Thyroid gland (tissue), 4 donors: ENCODE measurements at regions not wholly inside any gene's neighbourhood (a gene's known extent, or its start where the extent isn't known, plus 50 kb on each side); places are given as distances from the start of the nearest gene placed in this dataset.

Experiments used
- DNase-seq, 2 donors: peaks; one replicate each; pipeline ENCODE4 v3.0.0-alpha.2; 2019
- H3K27ac ChIP-seq, 3 donors: fragments of 200-600 bp; sonication (generic); 1 replicate in 2 of 3; 2 replicates in 1 of 3; pipeline ENCODE4 v1.5.1; 2016 to 2019; ENCODE audit warnings: mild to moderate bottlenecking in 1 of 3, moderate library complexity in 1 of 3
- H3K27me3 ChIP-seq: fragments of 200-600 bp; sonication (generic); one replicate; pipeline ENCODE4 v1.5.1; 2019
- H3K36me3 ChIP-seq, 2 donors: fragments of 200-600 bp; sonication (generic); one replicate each; pipeline ENCODE4 v1.5.1; 2016 to 2019
- H3K4me1 ChIP-seq, 2 donors: fragments of 200-600 bp; sonication (generic); one replicate each; pipeline ENCODE4 v1.5.1; 2017 to 2019
- H3K4me3 ChIP-seq, 3 donors: fragments of 200-600 bp; sonication (generic); replicated peaks in 1 of 3; 1 replicate in 2 of 3; 2 replicates in 1 of 3; pipeline ENCODE4 v1.5.1; 2016; ENCODE audit warnings: mild to moderate bottlenecking in 1 of 3
- H3K9me3 ChIP-seq: fragments of 200-600 bp; sonication (generic); one replicate; pipeline ENCODE4 v1.5.1; 2017
- CTCF ChIP-seq, 6 experiments: fragments of 200-600 bp in 3 of 6; fragments of 450-650 bp in 3 of 6; sonication (generic) in 3 of 6; IDR thresholded peaks; one replicate each; pipeline ENCODE4 v1.5.1; 2016 to 2019; ENCODE audit warnings: antibody characterized with exemption in 6 of 6, mild to moderate bottlenecking in 2 of 6, inconsistent platforms in 1 of 6, moderate library complexity in 1 of 6
- POLR2A ChIP-seq, 2 donors: fragments of 450-650 bp; IDR thresholded peaks; one replicate each; pipeline ENCODE4 v1.6.1; 2017; ENCODE audit warnings: antibody characterized with exemption in 2 of 2, mild to moderate bottlenecking in 2 of 2, moderate library complexity in 1 of 2
- WGBS, 2 donors: methylation state at CpG; one replicate each; pipeline ENCODE4 v1.1.5; 2017; 5-methylcytosine and 5-hydroxymethylcytosine counted together
- intact Hi-C: fragments of 100-400 bp; cut with DNase I; formaldehyde crosslinking; loops from one replicate; pipeline ENCODE4 v1.15.1; 2023

- Histone ChIP-seq H3K27me3 (no peaks in the 10 kb centered on the region), H3K9me3 (no peaks in the 10 kb centered on the region), H3K27ac (no peak overlapping the region), H3K4me1 (no peaks in the 10 kb centered on the region), H3K4me3 (no peak overlapping the region), H3K36me3 (no peaks in the 10 kb centered on the region)
- TF ChIP-seq POLR2A (IDR thresholded peaks at IDR 0.05) (no peak), CTCF (IDR thresholded peaks at IDR 0.05) (no peak)
- intact Hi-C loops, result no loop called here
- no peak for DNase-seq
- WGBS, 2 donors, result 75 to 82% methylated on average over 1 of the region's 1 CpG
Observed at GRCh38 chr1:72780212-72780611, 497.9 kb upstream of the NEGR1 start.

DNA sequence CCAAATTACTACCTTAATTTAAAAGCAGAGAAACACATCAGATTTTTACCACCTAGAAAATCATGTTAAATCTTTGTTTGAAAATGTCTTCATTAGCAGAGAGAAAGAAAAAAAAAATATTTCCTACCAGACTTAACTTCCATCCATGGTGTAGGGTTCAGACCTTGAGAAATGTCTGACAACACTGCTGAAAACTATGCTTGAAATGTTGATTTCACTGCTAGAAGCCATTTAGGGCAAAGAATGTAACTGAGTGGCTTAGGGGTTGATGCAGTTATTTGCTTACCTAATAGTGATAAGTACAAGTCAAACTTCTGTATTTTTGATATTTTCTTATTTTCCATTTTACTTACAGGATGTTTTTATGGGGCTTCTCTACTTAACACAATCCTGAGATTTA, 495.6 kb upstream of the NEGR1 start:
- H3K27me3 ChIP-seq, result no peaks in the 10 kb centered on the region
- TF ChIP-seq CTCF (IDR thresholded peaks at IDR 0.05) (no peak), POLR2A (IDR thresholded peaks at IDR 0.05) (no peak)
- no peaks in the 10 kb centered on the region for H3K36me3 ChIP-seq
- DNase-seq, result no peak
- no peak overlapping the region for H3K27ac ChIP-seq
- intact Hi-C loops, result no loop called here
- no peak overlapping the region for H3K4me3 ChIP-seq
- no peaks in the 10 kb centered on the region for H3K4me1 ChIP-seq
- H3K9me3 ChIP-seq, result no peaks in the 10 kb centered on the region

GRCh38 chr1:72763481-72763880, 481.1 kb upstream of the NEGR1 start:
- Histone ChIP-seq H3K36me3 (no peaks in the 10 kb centered on the region), H3K9me3 (no peaks in the 10 kb centered on the region), H3K4me3 (no peak overlapping the region), H3K27ac (no peak overlapping the region), H3K27me3 (no peaks in the 10 kb centered on the region), H3K4me1 (no peaks in the 10 kb centered on the region)
- WGBS, 2 donors, result 75 to 86% methylated on average over 2 of the region's 2 CpGs
- no peak for DNase-seq
- intact Hi-C loops, result no loop called here
- TF ChIP-seq CTCF (IDR thresholded peaks at IDR 0.05) (no peak), POLR2A (IDR thresholded peaks at IDR 0.05) (no peak)

DNA sequence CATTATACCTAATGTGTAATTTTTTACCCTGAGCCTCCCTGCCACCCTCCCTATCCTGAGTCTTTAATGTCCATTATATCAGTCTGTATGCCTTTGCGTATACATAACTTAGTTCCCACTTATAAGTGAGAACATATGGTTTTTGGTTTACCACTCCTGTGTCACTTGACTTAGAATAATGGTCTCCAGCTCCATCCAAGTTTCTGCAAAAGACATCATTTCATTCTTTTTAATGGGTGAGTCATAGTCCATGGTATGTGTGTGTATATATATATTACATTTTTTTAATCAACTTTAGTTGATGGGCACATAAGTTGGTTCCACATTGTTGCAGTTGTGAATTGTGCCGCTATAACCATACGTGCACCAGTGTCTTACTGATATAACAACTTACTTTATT, 477.1 kb upstream of the NEGR1 start:
- Histone ChIP-seq H3K9me3 (no peaks in the 10 kb centered on the region), H3K27ac (no peak overlapping the region), H3K4me3 (no peak overlapping the region), H3K4me1 (no peaks in the 10 kb centered on the region), H3K36me3 (no peaks in the 10 kb centered on the region), H3K27me3 (no peaks in the 10 kb centered on the region)
- 79 to 99% methylated on average over 3 of the region's 3 CpGs for WGBS, 2 donors
- intact Hi-C loops, result no loop called here
- TF ChIP-seq POLR2A (IDR thresholded peaks at IDR 0.05) (no peak), CTCF (IDR thresholded peaks at IDR 0.05) (no peak)
- DNase-seq, result no peak

DNA sequence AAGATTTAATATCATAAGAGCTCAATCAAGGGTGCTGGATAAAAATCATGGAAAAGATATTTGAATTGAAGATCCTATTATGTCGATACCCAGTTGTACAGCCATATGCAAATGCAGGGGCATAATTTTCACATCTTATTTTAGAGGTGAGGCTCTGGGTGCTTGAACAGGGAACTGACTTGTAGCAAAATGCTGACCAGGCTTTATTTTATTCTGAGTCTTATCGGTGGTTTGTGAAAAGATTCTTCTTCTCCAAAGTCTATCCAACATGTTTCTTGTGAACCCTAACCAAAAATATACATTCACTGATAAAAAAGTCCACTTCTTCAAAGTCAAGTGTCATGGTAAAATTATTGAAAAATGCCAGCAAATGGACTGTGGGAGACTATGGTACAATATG, 475.5 kb upstream of the NEGR1 start:
- 89 to 95% methylated on average over 2 of the region's 2 CpGs for WGBS, 2 donors
- H3K36me3 ChIP-seq, result no peaks in the 10 kb centered on the region
- H3K4me1 ChIP-seq, result no peaks in the 10 kb centered on the region
- H3K27me3 ChIP-seq, result no peaks in the 10 kb centered on the region
- intact Hi-C loops, result no loop called here
- H3K27ac ChIP-seq, result no peak overlapping the region
- TF ChIP-seq POLR2A (IDR thresholded peaks at IDR 0.05) (no peak), CTCF (IDR thresholded peaks at IDR 0.05) (no peak)
- no peak for DNase-seq
- no peaks in the 10 kb centered on the region for H3K9me3 ChIP-seq
- no peak overlapping the region for H3K4me3 ChIP-seq
